ENCODE measurements at regions not wholly inside any gene's neighbourhood (a gene's known extent, or its start where the extent isn't known, plus 50 kb on each side); places are given as distances from the start of the nearest gene placed in this dataset.

DNA sequence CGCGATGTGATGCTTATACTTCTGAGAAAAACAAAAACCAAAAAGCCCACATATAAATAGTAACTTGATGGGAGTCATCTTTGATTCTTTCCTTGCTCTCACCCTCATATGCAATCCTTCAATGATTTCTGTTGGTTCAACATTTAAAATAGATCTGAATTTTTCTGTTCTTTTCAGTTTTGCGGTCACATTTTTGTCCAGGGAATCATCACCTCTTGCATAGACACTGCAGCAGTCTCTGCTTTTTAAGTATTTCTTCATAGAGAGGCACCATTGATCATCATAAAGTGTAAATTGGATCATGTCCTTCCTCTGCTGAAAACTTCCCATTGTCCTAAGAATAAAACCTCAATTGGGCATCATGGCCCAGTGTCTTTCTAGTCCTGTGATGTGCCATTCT lies 81.1 kb upstream of the SLC4A4 start:
- DNase-seq (ENCODE audit: low read depth, low spot score): no peak
- in situ Hi-C loops (cut with HindIII; ENCODE audit: low pct_unique_long_range_greater_than_20kb, low sequenced_read_pairs): no loop called here

- DNase-seq (ENCODE audit: low read depth, low spot score): no peak
- in situ Hi-C loops (cut with HindIII; ENCODE audit: low pct_unique_long_range_greater_than_20kb, low sequenced_read_pairs): no loop called here
Observed at GRCh38 chr4:71258323-71258722, 80.5 kb upstream of the SLC4A4 start.

DNA sequence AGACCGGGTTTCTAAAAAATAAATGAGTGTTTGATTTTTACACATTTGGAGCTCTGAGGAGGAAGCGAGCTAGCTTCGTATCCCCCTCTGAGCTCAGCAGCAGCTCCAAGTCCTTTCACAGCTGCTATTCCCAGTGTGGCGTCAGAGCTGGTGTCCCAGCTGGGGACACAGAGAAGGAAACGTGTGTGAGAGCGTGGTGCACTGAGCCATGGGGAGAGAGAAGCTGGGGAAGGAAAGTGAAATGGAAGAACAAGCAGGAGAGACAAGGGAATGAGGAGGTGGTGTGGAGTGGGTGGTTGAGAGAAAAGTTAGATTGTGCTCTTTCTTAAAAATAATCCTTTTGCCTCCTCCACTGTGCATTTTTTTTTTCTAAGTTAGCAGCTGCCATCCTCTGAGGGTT lies 79.5 kb upstream of the SLC4A4 start:
- in situ Hi-C loops (cut with HindIII; ENCODE audit: low pct_unique_long_range_greater_than_20kb, low sequenced_read_pairs): no loop called here

GRCh38 chr4:71259911-71260331 lies 78.9 kb upstream of the SLC4A4 start:
- in situ Hi-C loops (cut with HindIII; ENCODE audit: low pct_unique_long_range_greater_than_20kb, low sequenced_read_pairs): no loop called here
- no peak for DNase-seq (ENCODE audit: low read depth, low spot score)

More for the DNA sequence above, 79.5 kb upstream of the SLC4A4 start:
- DNase-seq (ENCODE audit: low read depth, low spot score): no peak

DNA sequence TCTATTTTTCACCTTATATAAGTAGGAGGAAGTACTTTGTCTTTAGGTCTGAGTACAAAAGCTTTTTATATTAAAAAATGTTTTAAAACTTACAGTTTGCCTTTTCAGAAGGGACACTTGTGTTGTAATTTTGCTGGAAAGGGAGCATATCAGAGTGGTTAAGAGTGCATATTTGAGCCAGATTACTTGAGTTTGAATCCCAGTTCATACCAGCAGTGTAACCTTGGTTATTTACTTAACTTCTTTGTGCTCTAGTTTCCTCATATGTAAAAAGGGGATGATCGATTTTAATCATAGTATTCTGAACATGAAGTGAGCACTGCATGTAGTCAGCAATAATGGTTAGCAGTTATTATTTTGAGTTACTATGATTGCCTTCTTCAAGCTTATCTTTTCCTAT lies 78.3 kb upstream of the SLC4A4 start:
- in situ Hi-C loops (cut with HindIII; ENCODE audit: low pct_unique_long_range_greater_than_20kb, low sequenced_read_pairs): no loop called here

DNA sequence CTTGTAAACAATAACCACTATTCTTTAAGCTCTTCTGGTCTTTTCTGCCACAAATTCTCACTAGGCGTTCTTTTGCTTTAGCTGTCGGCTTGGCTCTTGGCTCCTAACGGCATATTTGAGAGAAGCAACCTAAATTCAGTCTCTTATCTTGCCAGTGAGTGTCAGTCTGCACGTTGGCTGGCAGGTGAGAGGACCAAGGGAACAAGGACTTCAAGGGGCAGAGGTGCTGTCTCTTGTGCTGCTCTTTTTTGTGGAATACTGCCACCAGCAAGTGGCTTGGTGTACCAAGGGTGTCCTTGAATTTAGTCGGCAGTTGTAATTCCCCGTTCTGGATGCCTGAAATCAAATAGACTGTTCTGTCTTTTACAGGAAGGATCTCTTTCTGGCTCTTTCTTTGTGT lies 77.8 kb upstream of the SLC4A4 start:
- no peak for DNase-seq (ENCODE audit: low read depth, low spot score)
- in situ Hi-C loops (cut with HindIII; ENCODE audit: low pct_unique_long_range_greater_than_20kb, low sequenced_read_pairs): no loop called here

More for the DNA sequence above, 78.3 kb upstream of the SLC4A4 start:
- no peak for DNase-seq (ENCODE audit: low read depth, low spot score)

- in situ Hi-C loops (cut with HindIII; ENCODE audit: low pct_unique_long_range_greater_than_20kb, low sequenced_read_pairs): no loop called here
- DNase-seq (ENCODE audit: low read depth, low spot score): no peak
Observed at GRCh38 chr4:71261633-71262121, 77.1 kb upstream of the SLC4A4 start.

GRCh38 chr4:71262161-71262560 lies 76.7 kb upstream of the SLC4A4 start:
- DNase-seq (ENCODE audit: low read depth, low spot score): no peak
- in situ Hi-C loops (cut with HindIII; ENCODE audit: low pct_unique_long_range_greater_than_20kb, low sequenced_read_pairs): no loop called here

- in situ Hi-C loops (cut with HindIII; ENCODE audit: low pct_unique_long_range_greater_than_20kb, low sequenced_read_pairs): no loop called here
- no peak for DNase-seq (ENCODE audit: low read depth, low spot score)
Observed at GRCh38 chr4:71266090-71266794, 72.6 kb upstream of the SLC4A4 start.

DNA sequence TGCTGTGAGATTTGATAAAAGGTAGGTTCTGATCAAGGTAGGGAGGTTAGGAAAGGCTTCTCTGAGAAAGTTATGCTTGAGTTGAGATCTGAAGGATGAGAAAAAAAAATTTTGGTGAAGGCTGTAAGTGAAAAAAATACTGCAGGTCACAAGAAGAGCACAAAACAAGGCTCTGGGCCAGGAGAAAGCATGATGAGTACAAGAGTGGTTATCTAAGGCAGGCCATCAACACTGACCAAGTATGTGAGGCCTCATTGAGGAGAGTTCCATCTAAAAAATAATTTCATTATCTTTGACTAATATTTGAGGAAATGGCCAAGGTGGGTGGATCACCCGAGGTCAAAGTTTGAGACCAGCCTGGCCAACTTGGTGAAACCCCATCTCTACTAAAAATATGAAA lies 71.6 kb upstream of the SLC4A4 start:
- in situ Hi-C loops (cut with HindIII; ENCODE audit: low pct_unique_long_range_greater_than_20kb, low sequenced_read_pairs): no loop called here

GRCh38 chr4:71268166-71268565 lies 70.7 kb upstream of the SLC4A4 start:
- DNase-seq (ENCODE audit: low read depth, low spot score): no peak
- in situ Hi-C loops (cut with HindIII; ENCODE audit: low pct_unique_long_range_greater_than_20kb, low sequenced_read_pairs): no loop called here

More for the DNA sequence above, 71.6 kb upstream of the SLC4A4 start:
- DNase-seq (ENCODE audit: low read depth, low spot score): no peak

GRCh38 chr4:71269233-71269632 lies 69.6 kb upstream of the SLC4A4 start:
- in situ Hi-C loops (cut with HindIII; ENCODE audit: low pct_unique_long_range_greater_than_20kb, low sequenced_read_pairs): no loop called here
- no peak for DNase-seq (ENCODE audit: low read depth, low spot score)

DNA sequence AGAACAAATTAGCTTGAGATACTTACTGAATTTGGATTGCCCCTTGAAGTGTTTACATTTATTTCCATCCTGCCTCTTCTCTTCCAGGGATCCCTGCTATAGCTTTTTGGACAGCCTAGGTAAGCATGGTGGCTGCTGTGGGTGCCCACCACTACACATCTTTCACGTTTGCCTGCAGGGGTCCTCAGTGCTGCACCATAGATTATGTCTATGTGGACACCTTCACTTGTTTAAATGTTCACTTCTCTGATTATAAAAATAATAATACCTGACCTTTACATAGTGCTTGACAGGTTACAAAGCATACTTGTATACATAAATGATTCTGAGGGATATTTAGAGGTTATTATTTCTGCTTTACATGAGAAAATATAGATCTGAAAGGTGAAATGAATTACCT lies 67.9 kb upstream of the SLC4A4 start:
- in situ Hi-C loops (cut with HindIII; ENCODE audit: low pct_unique_long_range_greater_than_20kb, low sequenced_read_pairs): no loop called here
- peak; percentile 60 for DNase-seq (ENCODE audit: low read depth, low spot score)

GRCh38 chr4:71272976-71273375 lies 65.8 kb upstream of the SLC4A4 start:
- in situ Hi-C loops (cut with HindIII; ENCODE audit: low pct_unique_long_range_greater_than_20kb, low sequenced_read_pairs): no loop called here
- DNase-seq (ENCODE audit: low read depth, low spot score): no peak

DNA sequence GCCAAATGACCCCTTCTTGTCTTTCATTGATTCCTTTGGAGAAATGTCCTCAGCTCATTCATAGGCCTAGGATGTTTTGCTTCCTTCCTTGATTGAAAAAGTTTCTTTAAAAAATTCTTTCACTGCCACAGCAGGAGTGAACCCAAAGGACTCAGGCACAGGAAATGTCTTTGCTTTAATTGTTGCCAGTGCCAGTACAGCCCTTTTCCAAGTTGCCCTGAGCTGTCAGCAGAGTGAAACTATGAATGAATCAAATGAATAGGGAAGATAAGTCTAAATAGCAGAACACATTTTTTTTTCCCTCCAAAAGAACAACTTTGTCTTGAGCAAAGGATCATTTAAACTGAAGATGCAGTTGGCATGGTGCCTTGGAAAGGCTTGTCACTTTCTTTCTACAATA lies 63.8 kb upstream of the SLC4A4 start:
- in situ Hi-C loops (cut with HindIII; ENCODE audit: low pct_unique_long_range_greater_than_20kb, low sequenced_read_pairs): no loop called here
- no peak for DNase-seq (ENCODE audit: low read depth, low spot score)

- in situ Hi-C loops (cut with HindIII; ENCODE audit: low pct_unique_long_range_greater_than_20kb, low sequenced_read_pairs): no loop called here
- no peak for DNase-seq (ENCODE audit: low read depth, low spot score)
Observed at GRCh38 chr4:71275570-71275969, 63.2 kb upstream of the SLC4A4 start.

- in situ Hi-C loops (cut with HindIII; ENCODE audit: low pct_unique_long_range_greater_than_20kb, low sequenced_read_pairs): no loop called here
- no peak for DNase-seq (ENCODE audit: low read depth, low spot score)
Observed at GRCh38 chr4:71277353-71277752, 61.5 kb upstream of the SLC4A4 start.

DNA sequence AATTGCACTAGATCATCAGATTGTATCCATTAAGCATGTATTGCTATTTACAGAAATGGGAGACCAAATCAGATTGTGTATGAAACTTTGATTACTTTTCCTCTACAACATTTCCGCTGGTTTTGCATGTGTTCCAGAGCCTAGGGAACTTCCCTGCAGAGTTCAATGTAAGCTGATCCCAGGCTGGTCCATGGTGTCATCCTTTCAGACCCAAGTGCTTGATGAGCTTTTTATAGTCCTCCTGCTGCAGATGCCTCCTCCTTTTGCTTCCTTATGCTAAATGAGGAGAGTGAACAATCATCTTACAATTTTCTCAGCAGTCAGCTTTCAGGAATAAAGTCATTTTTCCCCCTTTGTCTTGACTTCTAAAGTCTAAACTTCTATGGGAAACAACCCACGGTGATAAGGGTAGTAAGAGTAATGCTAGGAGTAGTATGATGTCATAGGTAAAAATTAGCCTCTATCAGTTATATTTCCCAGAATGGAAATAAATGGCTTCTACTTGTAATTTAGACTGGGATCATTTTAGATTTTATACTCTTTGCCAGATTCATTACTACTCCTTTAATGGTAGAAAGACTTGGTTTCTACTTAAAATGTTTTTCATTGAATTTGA lies 55.1 kb upstream of the SLC4A4 start:
- in situ Hi-C loops (cut with HindIII; ENCODE audit: low pct_unique_long_range_greater_than_20kb, low sequenced_read_pairs): no loop called here
- no peak for DNase-seq (ENCODE audit: low read depth, low spot score)

GRCh38 chr4:71287305-71287704 lies 51.5 kb upstream of the SLC4A4 start:
- DNase-seq (ENCODE audit: low read depth, low spot score): peak; percentile 7
- in situ Hi-C loops (cut with HindIII; ENCODE audit: low pct_unique_long_range_greater_than_20kb, low sequenced_read_pairs): no loop called here

Measured in SK-MEL-5 (cell line).